Breast epithelium (tissue), 3 donors: ENCODE measurements at regions not wholly inside any gene's neighbourhood (a gene's known extent, or its start where the extent isn't known, plus 50 kb on each side); places are given as distances from the start of the nearest gene placed in this dataset.

Experiments used
- CTCF ChIP-seq, 3 donors: fragments of 450-650 bp; IDR thresholded peaks; one replicate each; pipeline ENCODE4 v1.5.1; 2016 to 2017; ENCODE audit warnings: antibody characterized with exemption in 3 of 3, mild to moderate bottlenecking in 3 of 3, moderate library complexity in 3 of 3
- POLR2A ChIP-seq: fragments of 450-650 bp; IDR thresholded peaks from one replicate; pipeline ENCODE4 v1.6.1; 2016; ENCODE audit warnings: antibody characterized with exemption, mild to moderate bottlenecking, moderate library complexity
- POLR2AphosphoS5 ChIP-seq, 3 donors: sonication (generic); formaldehyde crosslinking; IDR thresholded peaks; one replicate each; pipeline ENCODE4 v1.6.1; 2017; ENCODE audit warnings: antibody characterized with exemption in 3 of 3

GRCh38 chr6:119495230-119495683 is 145.7 kb upstream of the MAN1A1 start:
- TF ChIP-seq CTCF (IDR thresholded peaks at IDR 0.05) (no peak), POLR2A (no peak), POLR2AphosphoS5 (IDR thresholded peaks at IDR 0.05) (no peak)
